IMR-90 (cell line): ENCODE measurements at regions not wholly inside any gene's neighbourhood (a gene's known extent, or its start where the extent isn't known, plus 50 kb on each side); places are given as distances from the start of the nearest gene placed in this dataset.

Source experiments
- ATAC-seq: fragments of 200-7000 bp; cut with Tn5 transposase; 2 replicates; pipeline ENCODE4 v1.9.1; 2020; ENCODE audit warnings: low read depth, mild to moderate bottlenecking, moderate library complexity
- BruUV-seq: library from RNA; stranded (reverse); fragments of 400-500 nt; replicated peaks from 2 replicates; lab custom pipeline; 2021; lab: Mats Ljungman, UMichigan
- CTCF ChIA-PET: fragments of 300-600 bp; formaldehyde crosslinking; extraction: SDS; loops from one replicate; lab custom pipeline; 2021; ENCODE audit warnings: antibody characterized with exemption; lab: Yijun Ruan, JAX
- POLR2A ChIA-PET: fragments of 300-600 bp; sonication (Branson Sonifier 250); formaldehyde crosslinking; loops from one replicate; lab custom pipeline; 2022; ENCODE audit warnings: antibody characterized with exemption; ENCODE audit not compliant: unreplicated experiment; lab: Charles Lee
- DNase-seq: peaks from one replicate; pipeline ENCODE4 v3.0.0; 2013
- H2AFZ ChIP-seq: replicated peaks from 2 replicates; pipeline ENCODE3; 2013; ENCODE audit warnings: low read length, mild to moderate bottlenecking; ENCODE audit not compliant: poor library complexity
- H2AK5ac ChIP-seq: 2 replicates; pipeline ENCODE4 v1.6.1; 2013; ENCODE audit warnings: low read depth, low read length, inconsistent platforms
- H2AK9ac ChIP-seq: replicated peaks from 2 replicates; pipeline ENCODE3; 2013; ENCODE audit warnings: mild to moderate bottlenecking, low read depth, low read length, moderate library complexity; ENCODE audit not compliant: poor library complexity
- H2BK120ac ChIP-seq: 2 replicates; pipeline ENCODE4 v1.6.1; 2013; ENCODE audit warnings: low read depth, low read length, inconsistent platforms
- H2BK15ac ChIP-seq: 3 replicates; pipeline ENCODE4 v1.6.1; 2013; ENCODE audit warnings: low read depth, low read length, inconsistent platforms
- H2BK20ac ChIP-seq: 2 replicates; pipeline ENCODE4 v1.6.1; 2013; ENCODE audit warnings: low read depth, mild to moderate bottlenecking, inconsistent platforms, low read length, moderate library complexity
- H2BK5ac ChIP-seq: 2 replicates; pipeline ENCODE4 v1.6.1; 2013; ENCODE audit warnings: mild to moderate bottlenecking, low read depth, low read length, inconsistent platforms; ENCODE audit not compliant: poor library complexity, severe bottlenecking
- H3K14ac ChIP-seq: replicated peaks from 2 replicates; pipeline ENCODE4 v1.6.1; 2013; ENCODE audit warnings: low read depth, low read length, inconsistent platforms
- H3K18ac ChIP-seq: 2 replicates; pipeline ENCODE4 v1.6.1; 2013; ENCODE audit warnings: low read depth, low read length, control low read depth
- H3K23ac ChIP-seq: 2 replicates; pipeline ENCODE4 v1.6.1; 2013; ENCODE audit warnings: low read depth, low read length, inconsistent platforms
- H3K27ac ChIP-seq: 2 replicates; pipeline ENCODE4 v1.5.1; 2013; ENCODE audit warnings: mild to moderate bottlenecking, control low read depth, low read length; ENCODE audit not compliant: insufficient read depth
- H3K27me3 ChIP-seq: 2 replicates; pipeline ENCODE4 v1.6.1; 2013; ENCODE audit warnings: low read length; ENCODE audit not compliant: control insufficient read depth, insufficient read depth
- H3K36me3 ChIP-seq: 2 replicates; pipeline ENCODE4 v1.6.1; 2013; ENCODE audit warnings: low read length, mixed read lengths; ENCODE audit not compliant: control insufficient read depth, insufficient read depth
- H3K4ac ChIP-seq: 2 replicates; pipeline ENCODE4 v1.6.1; 2013; ENCODE audit warnings: low read depth, low read length, inconsistent platforms
- H3K4me1 ChIP-seq: 2 replicates; pipeline ENCODE4 v1.6.1; 2013; ENCODE audit warnings: low read length, mixed read lengths; ENCODE audit not compliant: control insufficient read depth, insufficient read depth
- H3K4me2 ChIP-seq: 2 replicates; pipeline ENCODE4 v1.6.1; 2013; ENCODE audit warnings: low read depth, mild to moderate bottlenecking, control low read depth, low read length, moderate library complexity
- H3K4me3 ChIP-seq: 2 replicates; pipeline ENCODE4 v1.5.1; 2013; ENCODE audit warnings: low read depth, mild to moderate bottlenecking, control low read depth, low read length, moderate library complexity; ENCODE audit not compliant: insufficient read depth
- H3K56ac ChIP-seq: 2 replicates; pipeline ENCODE4 v1.6.1; 2013; ENCODE audit warnings: low read length, inconsistent platforms; ENCODE audit not compliant: insufficient read depth; ENCODE audit errors: extremely low read depth
- H3K79me1 ChIP-seq, 2 experiments: 2 replicates each; pipeline ENCODE4 v1.6.1; 2013; ENCODE audit warnings: low read length in 2 of 2, inconsistent platforms in 1 of 2, low read depth in 1 of 2
- H3K9ac ChIP-seq: 2 replicates; pipeline ENCODE4 v1.6.1; 2013; ENCODE audit warnings: low read depth, low read length, control low read depth
- H3K9me1 ChIP-seq: 2 replicates; pipeline ENCODE4 v1.6.1; 2013; ENCODE audit warnings: low read length, inconsistent platforms; ENCODE audit not compliant: insufficient read depth
- H3K9me3 ChIP-seq: 2 replicates; pipeline ENCODE4 v1.6.1; 2013; ENCODE audit warnings: low read length; ENCODE audit not compliant: control insufficient read depth, insufficient read depth
- H4K20me1 ChIP-seq: 2 replicates; pipeline ENCODE4 v1.6.1; 2013; ENCODE audit warnings: low read length, inconsistent platforms; ENCODE audit not compliant: insufficient read depth
- H4K5ac ChIP-seq: 2 replicates; pipeline ENCODE4 v1.6.1; 2013; ENCODE audit warnings: mild to moderate bottlenecking, low read depth, low read length, control low read depth
- H4K8ac ChIP-seq, 2 experiments: 2 replicates each; pipeline ENCODE4 v1.6.1; 2013; ENCODE audit warnings: low read depth in 2 of 2, low read length in 2 of 2, control low read depth in 1 of 2, inconsistent platforms in 1 of 2
- H4K91ac ChIP-seq: 2 replicates; pipeline ENCODE4 v1.6.1; 2013; ENCODE audit warnings: low read depth, low read length, inconsistent platforms; ENCODE audit not compliant: insufficient read depth
- CEBPB ChIP-seq: IDR thresholded peaks from 2 replicates; pipeline ENCODE4 v1.6.1; 2012; ENCODE audit warnings: low read depth, low read length, improper control_type of control experiment
- CHD1 ChIP-seq: IDR thresholded peaks from 2 replicates; pipeline ENCODE4 v1.6.1; 2012; ENCODE audit warnings: low read depth, low read length, improper control_type of control experiment
- CTCF ChIP-seq: conservative IDR thresholded peaks from 2 replicates; pipeline ENCODE4 v1.5.1; 2012; ENCODE audit warnings: mild to moderate bottlenecking, low read depth, low read length, improper control_type of control experiment
- ELK1 ChIP-seq: fragments of 150-350 bp; IDR thresholded peaks from 2 replicates; pipeline ENCODE4 v1.6.1; 2016; ENCODE audit warnings: low read depth, mild to moderate bottlenecking, low read length, moderate library complexity, borderline replicate concordance
- MAFK ChIP-seq: IDR thresholded peaks from 2 replicates; pipeline ENCODE4 v1.6.1; 2012; ENCODE audit warnings: low read depth, low read length, improper control_type of control experiment
- NFE2L2 ChIP-seq: fragments of 150-350 bp; IDR thresholded peaks from 2 replicates; pipeline ENCODE4 v1.6.1; 2016; ENCODE audit warnings: low read depth, mild to moderate bottlenecking, low read length
- POLR2A ChIP-seq: IDR thresholded peaks from 2 replicates; pipeline ENCODE4 v1.6.1; 2012; ENCODE audit warnings: mild to moderate bottlenecking, low read depth, low read length
- RCOR1 ChIP-seq: IDR thresholded peaks from 2 replicates; pipeline ENCODE4 v1.6.1; 2012; ENCODE audit warnings: mild to moderate bottlenecking, low read length, improper control_type of control experiment; ENCODE audit not compliant: insufficient replicate concordance
- WGBS, 2 experiments: methylation state at CpG; one replicate each; pipeline versions ENCODE4 v1.1.5 to v1.1.7; 2013; ENCODE audit warnings: missing lambda C conversion rate in 2 of 2; ENCODE audit not compliant: insufficient read length in 1 of 2; ENCODE audit errors: extremely low coverage in 2 of 2; 5-methylcytosine and 5-hydroxymethylcytosine counted together
- dilution Hi-C: fragments of 300-500 bp; cut with HindIII; formaldehyde crosslinking; loops from one replicate; pipeline ENCODE4 v1.14.3; 2018; ENCODE audit warnings: low sequenced_read_pairs; ENCODE audit not compliant: unreplicated experiment
- in situ Hi-C: fragments of 300-500 bp; cut with MboI; formaldehyde crosslinking; loops from 3 replicates; pipeline ENCODE4 v1.14.3; 2019; ENCODE audit warnings: low sequenced_read_pairs, inconsistent platforms, mixed read lengths
- intact Hi-C: fragments of 100-400 bp; cut with micrococcal nuclease; formaldehyde crosslinking; loops from 2 replicates; pipeline ENCODE4 v1.10.0; 2022

GRCh38 chr18:30622635-30623034, 419.9 kb downstream of the DSC3 start:
- Histone ChIP-seq H3K79me1 (no peaks in the 10 kb centered on the region), H3K36me3 (no peaks in the 10 kb centered on the region), H2BK120ac (no peak overlapping the region), H3K14ac (no peak overlapping the region), H3K56ac (no peak overlapping the region), H3K4ac (no peak overlapping the region), H3K27me3 (no peaks in the 10 kb centered on the region), H3K9ac (no peak overlapping the region), H2AK5ac (no peak overlapping the region), H4K8ac (no peak overlapping the region), H4K20me1 (no peaks in the 10 kb centered on the region), H2BK15ac (no peak overlapping the region), H2AFZ (no peak overlapping the region), H2BK20ac (no peak overlapping the region), H4K91ac (no peak overlapping the region), H2AK9ac (no peak overlapping the region), H3K9me1 (no peaks in the 10 kb centered on the region), H2BK5ac (no peak overlapping the region), H3K4me1 (no peaks in the 10 kb centered on the region), H4K5ac (no peak overlapping the region), H3K27ac (no peak overlapping the region), H3K18ac (no peak overlapping the region), H3K4me2 (no peak overlapping the region), H3K23ac (no peak overlapping the region), H3K4me3 (no peak overlapping the region), H3K9me3 (peaks cover 6% of the 10 kb centered on the region)
- intact Hi-C loops: no loop called here
- dilution Hi-C loops: no loop called here
- TF ChIP-seq CTCF (no peak), POLR2A (no peak), RCOR1 (no peak), CEBPB (no peak), MAFK (no peak), NFE2L2 (no peak), CHD1 (no peak), ELK1 (no peak)
- ChIA-PET CTCF (no interaction called here), POLR2A (no interaction called here)
- WGBS, 2 experiments: no CpG with 5 or more reads among the region's 6 CpGs
- DNase-seq (no peak), ATAC-seq (no peak)
- no TSS peak for BruUV-seq
- in situ Hi-C loops: no loop called here
